ENCODE measurements at regions not wholly inside any gene's neighbourhood (a gene's known extent, or its start where the extent isn't known, plus 50 kb on each side); places are given as distances from the start of the nearest gene placed in this dataset.

DNA sequence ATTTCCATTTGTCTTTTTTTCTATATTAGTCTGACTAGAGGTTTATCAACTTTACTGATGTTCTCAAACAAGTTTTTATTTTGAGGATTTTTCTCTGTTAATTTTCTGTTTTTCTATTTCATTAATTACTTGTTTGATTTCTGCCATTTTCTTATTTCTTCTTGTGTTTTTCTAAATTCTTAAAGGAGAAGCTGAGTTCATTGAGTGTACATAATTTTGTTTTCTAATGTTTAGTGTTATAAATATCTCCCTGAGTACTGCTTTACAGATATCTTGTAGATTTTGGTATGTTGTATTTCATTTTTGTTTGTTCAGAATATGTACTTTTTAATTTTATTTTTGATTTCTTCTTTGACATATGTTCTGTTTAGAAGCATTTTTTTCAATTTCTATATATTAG lies 1404.3 kb upstream of the MIR17HG start:
- Histone ChIP-seq H3K27me3 (ENCODE audit: insufficient read depth, low read depth) (no peaks in the 10 kb centered on the region), H3K36me3 (ENCODE audit: low read depth) (no peaks in the 10 kb centered on the region), H3K4me3 (no peak overlapping the region), H3K9me3 (ENCODE audit: insufficient read depth, low read depth) (no peaks in the 10 kb centered on the region), H3K4me2 (no peak overlapping the region), H3F3A (ENCODE audit: insufficient read depth, low read depth) (no peaks in the 10 kb centered on the region), H3K9me2 (ENCODE audit: insufficient read depth) (0 out of 2 replicates have a peak, but pooled peaks cover 5% of the 10 kb centered on the region), H4K20me1 (ENCODE audit: insufficient read depth) (no peaks in the 10 kb centered on the region), H3K4me1 (replicated peaks; ENCODE audit: insufficient read depth) (no peaks in the 10 kb centered on the region), H3K79me2 (ENCODE audit: low read depth) (no peaks in the 10 kb centered on the region), H3K27ac (no peak overlapping the region), H2AFZ (no peak overlapping the region)
- CTCF ChIA-PET = no interaction called here
- POLR2A ChIA-PET (ENCODE audit: unreplicated experiment) = no interaction called here
- TF ChIP-seq CTCF (conservative IDR thresholded peaks at IDR 0.05) = no peak
- no peak for TF ChIP-seq EZH2 (IDR thresholded peaks at IDR 0.05; ENCODE audit: low read depth)
- intact Hi-C loops (cut with micrococcal nuclease; ENCODE audit: unreplicated experiment) = no loop called here
- DNase-seq = no peak
- BruUV-seq (replicated peaks) = no TSS peak

GRCh38 chr13:89950225-89950624 lies 1397.3 kb upstream of the MIR17HG start:
- intact Hi-C loops (cut with micrococcal nuclease; ENCODE audit: unreplicated experiment) = no loop called here
- Histone ChIP-seq H3K9me2 (ENCODE audit: insufficient read depth) (no peaks in the 10 kb centered on the region), H3K9me3 (ENCODE audit: insufficient read depth, low read depth) (no peaks in the 10 kb centered on the region), H3K27me3 (ENCODE audit: insufficient read depth, low read depth) (no peaks in the 10 kb centered on the region), H3K4me3 (no peak overlapping the region), H3K4me2 (no peak overlapping the region), H3F3A (ENCODE audit: insufficient read depth, low read depth) (no peaks in the 10 kb centered on the region), H4K20me1 (ENCODE audit: insufficient read depth) (no peaks in the 10 kb centered on the region), H3K27ac (no peak overlapping the region), H3K79me2 (ENCODE audit: low read depth) (no peaks in the 10 kb centered on the region), H2AFZ (no peak overlapping the region), H3K36me3 (ENCODE audit: low read depth) (no peaks in the 10 kb centered on the region), H3K4me1 (replicated peaks; ENCODE audit: insufficient read depth) (no peaks in the 10 kb centered on the region)
- no TSS peak for BruUV-seq (replicated peaks)
- ChIA-PET POLR2A (ENCODE audit: unreplicated experiment) (no interaction called here), CTCF (no interaction called here)
- TF ChIP-seq EZH2 (IDR thresholded peaks at IDR 0.05; ENCODE audit: low read depth) (no peak), CTCF (conservative IDR thresholded peaks at IDR 0.05) (no peak)
- no peak for DNase-seq

DNA sequence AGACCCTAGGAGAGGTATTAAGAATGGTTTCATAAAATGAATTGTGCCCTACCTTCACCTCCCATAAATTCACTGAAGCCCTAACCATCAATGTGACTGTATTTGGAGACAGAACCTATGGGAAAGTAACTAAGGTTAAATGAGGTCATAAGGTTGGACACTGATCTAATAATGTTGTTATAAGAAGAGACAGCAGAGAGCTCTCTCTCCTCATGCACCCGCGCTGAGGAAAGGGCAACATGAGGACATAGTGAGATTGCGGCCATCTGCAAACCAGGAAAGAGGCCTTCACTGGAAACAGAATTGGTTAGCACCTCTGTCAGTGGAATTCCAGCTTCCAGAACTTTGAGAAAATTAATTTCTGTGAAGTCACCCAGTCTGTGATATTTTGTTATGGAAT lies 1396.1 kb upstream of the MIR17HG start:
- no peak overlapping the region for H3K4me2 ChIP-seq
- no peaks in the 10 kb centered on the region for H3K79me2 ChIP-seq (ENCODE audit: low read depth)
- H3K9me2 ChIP-seq (ENCODE audit: insufficient read depth) = no peaks in the 10 kb centered on the region
- POLR2A ChIA-PET (ENCODE audit: unreplicated experiment) = no interaction called here
- TF ChIP-seq EZH2 (IDR thresholded peaks at IDR 0.05; ENCODE audit: low read depth) (no peak), CTCF (conservative IDR thresholded peaks at IDR 0.05) (no peak)
- H3K36me3 ChIP-seq (ENCODE audit: low read depth) = no peaks in the 10 kb centered on the region
- no TSS peak for BruUV-seq (replicated peaks)
- DNase-seq = no peak
- H3K4me1 ChIP-seq (replicated peaks; ENCODE audit: insufficient read depth) = no peaks in the 10 kb centered on the region
- CTCF ChIA-PET = no interaction called here
- H3F3A ChIP-seq (ENCODE audit: insufficient read depth, low read depth) = no peaks in the 10 kb centered on the region
- intact Hi-C loops (cut with micrococcal nuclease; ENCODE audit: unreplicated experiment) = no loop called here
- no peak overlapping the region for H2AFZ ChIP-seq
- H3K4me3 ChIP-seq = no peak overlapping the region
- no peaks in the 10 kb centered on the region for H4K20me1 ChIP-seq (ENCODE audit: insufficient read depth)
- H3K27me3 ChIP-seq (ENCODE audit: insufficient read depth, low read depth) = no peaks in the 10 kb centered on the region
- no peak overlapping the region for H3K27ac ChIP-seq
- no peaks in the 10 kb centered on the region for H3K9me3 ChIP-seq (ENCODE audit: insufficient read depth, low read depth)
